HepG2 (cell line): ENCODE measurements at regions not wholly inside any gene's neighbourhood (a gene's known extent, or its start where the extent isn't known, plus 50 kb on each side); places are given as distances from the start of the nearest gene placed in this dataset.

Experiments
- NR3C1 ChIP-seq: sonication (generic); formaldehyde crosslinking; IDR thresholded peaks from 2 replicates; pipeline ENCODE4 v1.4.0; 2020; ENCODE audit warnings: missing genetic modification reagents
- SATB2 ChIP-seq: sonication (generic); formaldehyde crosslinking; IDR thresholded peaks from 2 replicates; pipeline ENCODE4 v1.5.0; 2020; ENCODE audit warnings: missing genetic modification reagents

GRCh38 chr3:182521339-182521738, 272.0 kb upstream of the ATP11B start:
- TF ChIP-seq NR3C1 (CRISPR knock-in tag): no peak
- no peak for TF ChIP-seq SATB2 (CRISPR knock-in tag)
